HS-5 (cell line): ENCODE measurements at regions not wholly inside any gene's neighbourhood (a gene's known extent, or its start where the extent isn't known, plus 50 kb on each side); places are given as distances from the start of the nearest gene placed in this dataset.

Experiments
- DNase-seq: peaks from one replicate; pipeline ENCODE4 v3.0.0-alpha.2; 2012; ENCODE audit warnings: low read depth

DNA sequence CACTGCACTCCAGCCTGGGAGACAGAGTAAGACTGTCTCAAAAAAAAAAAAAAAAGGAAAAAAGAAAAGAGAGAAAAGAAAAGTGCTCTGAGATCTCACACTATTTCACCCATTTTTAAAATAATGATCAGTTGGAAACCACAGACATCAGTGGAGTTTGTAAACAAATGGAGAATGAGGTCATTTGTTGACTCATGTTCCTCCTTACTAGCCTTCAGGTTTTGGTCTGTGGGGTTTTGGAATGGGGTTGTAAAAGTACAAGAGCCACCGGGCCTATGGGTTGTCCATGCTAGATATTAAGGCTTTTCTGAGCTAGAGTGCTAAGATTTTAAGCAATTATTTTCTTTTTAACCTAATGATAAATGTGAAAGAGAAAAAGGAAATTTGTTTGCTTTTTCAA, 104.4 kb upstream of the PRL start:
- no peak for DNase-seq

DNA sequence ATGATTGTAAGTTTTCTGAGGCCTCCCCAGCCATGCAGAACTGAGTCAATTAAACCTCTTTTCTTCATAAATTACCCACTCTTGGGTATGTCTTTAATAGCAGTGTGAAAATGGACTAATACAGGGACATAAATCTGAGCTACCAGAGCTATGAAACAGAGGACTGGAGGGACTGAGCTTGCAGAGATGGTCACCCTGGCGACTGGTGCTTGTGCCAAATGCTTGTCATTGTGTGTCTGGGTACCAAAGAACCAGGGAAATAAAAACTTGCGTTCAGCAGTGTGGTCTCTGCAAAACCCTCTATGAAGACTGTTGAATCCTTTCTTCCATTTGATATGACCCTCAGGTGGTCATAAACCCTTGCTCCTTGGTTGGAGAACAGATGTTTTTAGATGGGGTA, 105.1 kb upstream of the PRL start:
- DNase-seq = no peak

DNA sequence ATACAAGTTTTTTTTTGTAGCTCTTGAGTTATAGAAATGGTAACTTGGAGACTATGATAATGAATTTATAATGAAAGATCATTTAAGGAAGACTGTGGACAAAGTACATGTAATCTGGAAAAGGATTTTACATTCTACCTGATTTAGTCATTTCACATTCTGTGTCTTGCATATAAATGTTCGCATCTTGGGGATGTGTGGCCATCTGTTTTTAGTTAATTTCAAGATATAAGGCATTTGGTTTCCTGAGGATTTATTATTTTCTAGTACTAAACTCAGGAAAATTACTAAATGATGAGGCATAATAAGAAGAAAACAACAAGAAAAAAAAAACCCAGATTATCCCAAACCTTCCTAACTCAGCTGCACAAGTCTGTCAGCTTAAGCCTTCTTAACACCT, 112.7 kb upstream of the PRL start:
- no peak for DNase-seq

DNA sequence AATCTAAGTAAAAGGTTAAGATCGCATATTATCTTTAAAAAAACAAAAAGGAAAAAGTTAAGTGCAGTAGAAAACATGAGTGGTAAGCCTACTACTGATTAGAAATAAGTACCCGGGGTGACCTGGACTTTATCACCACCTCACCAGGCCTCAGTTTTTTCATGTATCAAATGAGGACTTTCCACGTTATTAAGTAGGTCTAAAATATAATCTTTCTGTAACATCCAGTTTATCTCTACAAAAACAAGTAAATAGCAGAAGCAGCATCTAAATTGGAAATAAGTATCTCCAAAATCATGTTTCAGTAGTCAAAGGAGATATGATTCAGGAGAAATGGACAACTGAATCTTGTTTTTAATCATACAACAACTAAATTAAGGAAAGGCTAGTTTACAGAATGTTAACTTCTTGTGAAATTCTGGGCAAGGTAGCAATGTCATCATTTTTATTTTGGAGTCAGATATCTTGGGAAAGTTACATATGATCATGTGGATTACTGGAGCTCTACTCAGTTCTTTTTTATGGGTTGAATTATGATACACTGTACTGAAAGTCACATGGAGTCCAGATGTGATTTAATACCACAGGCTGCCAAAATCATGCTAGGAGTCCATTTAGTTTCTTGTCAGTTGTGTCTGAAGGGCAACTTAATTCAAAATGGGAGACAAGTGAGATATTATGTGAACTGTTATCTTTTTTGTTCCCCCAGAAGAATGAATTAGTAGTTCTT, 114.7 kb upstream of the PRL start:
- no peak for DNase-seq

DNA sequence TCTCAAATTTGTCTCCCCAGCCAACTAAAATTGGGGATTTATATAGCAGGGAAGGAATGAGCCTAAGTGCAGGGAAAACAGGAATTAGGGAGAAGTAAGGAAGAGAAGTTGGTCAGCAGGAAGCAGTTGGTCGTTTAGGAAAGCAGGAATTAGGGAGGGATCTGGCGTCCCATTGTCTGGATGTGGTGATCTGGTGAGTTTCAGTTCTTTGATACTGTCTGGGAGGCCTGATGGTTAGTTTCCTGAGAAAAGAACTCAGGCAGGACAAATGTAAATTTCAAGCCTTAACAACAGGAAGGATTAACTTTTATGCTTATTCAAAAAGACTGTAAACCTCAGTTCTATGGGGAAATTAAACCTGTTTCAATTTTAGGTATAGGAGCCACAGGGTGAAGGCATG, 116.2 kb upstream of the PRL start:
- no peak for DNase-seq

DNA sequence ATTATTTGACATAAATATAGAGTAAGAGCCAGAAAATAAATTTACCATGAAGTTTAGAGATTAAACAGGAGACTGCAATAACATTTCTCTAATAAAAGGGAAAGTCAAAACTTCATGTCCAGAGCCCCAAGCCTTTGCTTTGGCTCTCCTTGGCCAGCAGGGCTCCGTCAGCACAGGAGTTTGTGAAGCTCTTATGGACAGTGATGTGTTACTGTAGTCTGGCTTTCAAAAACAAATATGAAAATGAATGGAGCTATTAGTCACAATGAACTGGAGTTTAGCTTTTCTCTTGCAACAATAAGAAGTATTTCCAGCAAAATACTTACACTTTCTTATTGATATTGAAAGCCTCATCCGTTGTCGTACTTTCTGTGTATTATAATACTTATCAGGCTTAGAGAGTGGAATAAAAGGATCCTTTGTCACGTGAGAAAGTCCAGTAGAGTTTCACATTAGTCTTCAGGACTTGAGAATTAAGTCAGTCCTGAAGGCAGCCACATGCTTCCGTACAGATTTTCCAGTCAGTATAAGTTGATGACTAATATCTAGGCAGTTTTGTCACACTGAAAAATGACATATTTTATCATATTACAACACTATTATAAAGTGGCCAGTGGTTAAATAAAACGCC, 117.0 kb upstream of the PRL start:
- no peak for DNase-seq

DNA sequence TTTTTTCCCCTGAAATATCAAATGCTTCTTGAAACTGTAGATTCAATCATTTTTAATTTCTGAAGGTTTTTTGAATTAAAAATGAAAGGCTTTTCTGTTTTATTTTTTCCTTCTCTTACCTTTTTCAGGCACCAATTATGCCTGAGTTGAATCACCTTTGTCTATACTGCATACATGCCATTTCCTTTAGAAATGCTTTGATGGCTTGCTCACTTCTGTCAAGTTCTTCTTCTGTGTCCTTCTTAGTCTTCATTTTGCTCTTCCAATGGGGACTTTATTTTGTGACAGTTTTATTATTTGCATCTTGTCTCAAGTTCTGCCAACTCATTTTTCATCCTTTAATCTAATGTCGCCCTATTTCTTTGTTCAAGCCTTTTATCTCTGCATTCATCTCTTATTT, 121.9 kb upstream of the PRL start:
- DNase-seq = no peak

DNA sequence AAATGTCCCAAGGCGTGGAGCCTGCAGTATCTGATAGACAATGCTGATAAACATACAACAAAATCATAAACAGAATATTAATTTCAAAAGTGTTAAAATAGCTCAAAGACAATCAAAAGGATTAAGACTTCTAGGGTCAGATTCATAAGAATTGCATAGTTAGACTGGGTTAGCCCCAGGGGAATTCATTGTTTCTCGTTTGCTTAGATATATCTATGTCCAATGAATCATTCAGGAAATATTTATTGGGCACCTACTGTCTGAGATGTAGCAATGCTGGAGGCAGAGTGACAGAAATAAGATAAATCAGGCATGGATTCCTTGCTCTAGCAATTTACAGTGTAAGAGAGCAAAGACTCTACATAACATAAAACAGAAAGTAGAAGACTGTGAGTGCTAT, 124.4 kb upstream of the PRL start:
- peak; percentile 22 for DNase-seq

DNA sequence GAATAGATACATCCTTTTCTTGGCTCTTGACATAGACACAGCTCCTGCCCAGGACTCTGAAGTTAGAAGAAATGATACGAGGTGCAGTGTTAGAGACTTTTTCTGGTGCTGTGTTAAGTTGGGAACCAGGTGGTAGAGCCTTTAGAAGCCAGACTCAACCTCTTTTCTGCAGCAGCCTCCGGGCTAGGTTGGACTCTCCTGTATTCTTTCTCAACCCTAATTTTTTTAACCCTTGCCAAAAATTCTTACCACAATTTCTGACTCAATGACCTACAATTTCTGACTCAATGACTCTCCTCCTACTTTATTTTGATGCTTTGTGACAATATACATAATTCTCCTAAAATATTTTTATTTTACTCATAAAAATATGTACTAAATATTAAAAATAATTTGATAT, 127.4 kb upstream of the PRL start:
- DNase-seq = no peak

DNA sequence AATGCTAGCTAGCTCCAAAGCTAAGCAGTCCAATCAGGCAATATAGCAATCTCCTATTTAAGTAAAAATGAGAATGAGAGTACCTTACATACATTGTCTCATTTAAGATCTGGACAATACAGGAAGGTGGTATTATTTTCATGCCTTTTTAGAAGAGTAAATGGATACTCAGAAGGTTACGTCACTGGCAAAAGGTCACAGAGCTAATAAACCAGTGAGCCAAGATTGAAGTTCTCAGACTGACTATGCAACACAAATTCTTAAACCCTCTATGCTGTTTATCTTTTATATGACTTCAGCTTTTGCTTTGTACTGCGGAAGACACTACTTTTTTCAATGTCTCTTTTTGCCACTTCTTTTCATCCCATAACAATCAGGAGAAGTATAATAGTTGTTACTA, 135.2 kb upstream of the PRL start:
- no peak for DNase-seq

DNA sequence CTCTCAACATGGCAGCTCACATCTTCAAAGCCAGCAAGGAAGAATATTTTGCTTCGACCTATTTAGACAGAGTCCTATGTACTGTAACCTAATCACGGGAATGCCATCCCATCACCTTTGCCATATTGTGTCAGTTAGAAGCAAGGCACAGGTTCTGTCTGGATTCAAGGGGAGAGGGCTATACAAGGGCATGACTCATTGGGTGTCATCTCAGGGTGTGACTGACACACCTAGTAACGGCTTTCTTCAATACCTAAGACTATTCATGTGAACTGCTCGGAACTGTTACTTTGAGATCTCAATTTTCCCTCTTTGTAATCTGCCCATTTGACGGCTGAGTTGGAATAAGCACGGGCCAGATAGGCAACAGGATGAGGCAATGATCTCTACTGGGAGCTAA, 135.6 kb upstream of the HDGFL1 start:
- DNase-seq = no peak

DNA sequence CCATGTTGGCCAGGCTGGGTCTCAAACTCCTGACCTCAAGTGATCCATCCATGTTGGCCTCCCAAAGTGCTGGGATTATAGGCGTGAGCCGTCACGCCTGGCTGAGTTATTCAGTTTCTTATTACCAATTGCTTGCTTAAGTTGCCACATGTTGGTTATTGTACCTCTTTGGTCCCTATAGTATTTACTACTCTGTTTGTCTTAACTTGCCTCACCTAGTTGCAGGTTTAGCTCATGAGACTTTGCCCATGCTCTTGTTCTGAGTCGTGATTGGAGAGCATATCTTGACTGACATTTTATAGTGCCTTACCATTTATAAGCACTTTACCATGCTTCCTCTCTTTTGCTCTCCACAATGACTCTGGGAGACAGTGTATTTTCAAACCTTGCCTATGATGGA, 134.2 kb upstream of the HDGFL1 start:
- no peak for DNase-seq

DNA sequence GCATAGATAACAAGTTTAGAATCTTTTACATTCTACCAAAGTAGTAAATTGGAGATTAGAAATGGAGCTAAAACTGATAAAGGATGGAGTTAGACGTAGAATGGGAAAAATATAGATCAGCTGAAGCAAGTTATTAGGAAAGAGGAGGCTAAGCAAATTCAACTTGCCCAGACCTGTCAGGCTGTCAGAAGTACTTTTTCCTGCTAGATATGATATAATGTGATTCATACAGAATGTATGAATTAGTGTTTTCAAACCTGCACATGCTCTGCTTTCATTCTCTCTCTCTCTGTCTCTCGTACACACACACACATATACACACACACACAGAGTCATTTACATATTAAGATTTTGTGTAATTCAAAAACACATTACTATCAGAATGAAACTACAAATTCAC, 133.2 kb upstream of the HDGFL1 start:
- no peak for DNase-seq

DNA sequence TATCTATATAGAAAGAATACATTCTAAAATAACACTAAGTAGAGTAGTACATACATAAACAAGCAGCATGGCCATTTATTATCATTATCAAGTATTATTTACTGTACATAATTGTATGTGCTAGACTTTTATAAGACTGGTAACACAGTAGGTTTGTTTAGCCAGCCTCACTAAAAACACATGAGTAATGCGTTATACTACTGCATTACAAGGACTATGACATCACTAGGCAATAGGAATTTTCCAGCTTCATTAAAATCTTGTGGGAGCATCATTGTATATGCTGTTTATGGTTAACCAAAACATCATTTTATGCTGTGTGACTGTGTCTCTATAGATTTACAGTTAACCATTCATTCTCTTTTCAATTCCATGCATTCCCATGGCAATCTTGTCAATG, 131.7 kb upstream of the HDGFL1 start:
- no peak for DNase-seq

DNA sequence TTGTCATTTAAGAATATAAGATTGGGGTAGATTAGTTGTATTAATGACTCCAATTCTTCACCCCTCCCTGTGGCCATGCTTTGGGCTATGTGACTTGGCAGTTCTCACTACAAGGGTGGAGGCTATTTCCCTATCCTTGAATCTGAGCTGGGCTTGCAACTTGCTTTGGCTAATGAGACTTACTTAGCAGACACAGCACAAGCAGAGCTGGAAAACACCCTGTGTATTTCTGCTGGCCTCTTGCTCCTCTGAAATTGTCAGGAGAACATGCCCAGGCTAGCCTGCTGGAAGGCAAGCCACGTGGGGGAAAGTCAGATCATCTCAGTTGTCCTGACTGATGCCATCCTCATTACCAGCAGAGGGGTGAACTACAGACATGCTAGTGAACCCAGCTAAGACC, 126.5 kb upstream of the HDGFL1 start:
- no peak for DNase-seq

DNA sequence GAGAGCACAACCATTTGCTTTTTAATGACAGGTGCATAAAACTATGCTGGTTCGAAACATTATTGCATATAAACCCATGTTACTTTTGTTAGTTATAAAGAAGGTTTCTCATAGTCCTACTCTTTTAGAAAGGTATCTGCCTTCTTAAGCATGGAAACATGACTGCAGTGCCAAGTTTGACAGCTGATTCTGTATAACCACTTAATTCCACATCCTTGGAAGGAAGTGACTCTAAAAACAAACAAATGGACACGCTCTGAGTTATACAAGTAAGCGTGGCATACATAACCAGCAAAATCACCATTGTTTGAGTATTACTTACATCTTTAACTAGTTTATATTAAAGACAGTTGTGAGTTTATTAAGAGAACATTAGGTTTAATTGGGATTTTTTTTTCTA, 125.0 kb upstream of the HDGFL1 start:
- no peak for DNase-seq

DNA sequence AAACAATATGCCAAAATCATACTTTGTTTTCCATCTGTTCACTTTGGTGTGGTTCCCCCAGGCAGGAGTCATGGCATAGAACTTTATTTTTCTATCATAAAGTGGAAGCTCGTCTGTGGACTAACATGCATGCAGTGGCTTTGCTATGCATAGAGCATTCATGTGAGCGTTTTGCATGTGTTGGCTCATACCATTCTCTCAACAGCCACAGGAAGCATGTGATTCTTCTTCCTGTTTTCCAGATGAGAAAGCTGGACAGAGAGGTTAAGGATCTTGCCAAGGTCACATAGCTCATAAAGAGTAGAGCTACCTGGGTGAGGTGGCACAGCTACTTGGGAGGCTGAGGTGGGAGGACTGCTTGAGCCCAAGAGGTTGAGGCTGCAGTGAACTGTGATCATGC, 123.4 kb upstream of the HDGFL1 start:
- DNase-seq = no peak

DNA sequence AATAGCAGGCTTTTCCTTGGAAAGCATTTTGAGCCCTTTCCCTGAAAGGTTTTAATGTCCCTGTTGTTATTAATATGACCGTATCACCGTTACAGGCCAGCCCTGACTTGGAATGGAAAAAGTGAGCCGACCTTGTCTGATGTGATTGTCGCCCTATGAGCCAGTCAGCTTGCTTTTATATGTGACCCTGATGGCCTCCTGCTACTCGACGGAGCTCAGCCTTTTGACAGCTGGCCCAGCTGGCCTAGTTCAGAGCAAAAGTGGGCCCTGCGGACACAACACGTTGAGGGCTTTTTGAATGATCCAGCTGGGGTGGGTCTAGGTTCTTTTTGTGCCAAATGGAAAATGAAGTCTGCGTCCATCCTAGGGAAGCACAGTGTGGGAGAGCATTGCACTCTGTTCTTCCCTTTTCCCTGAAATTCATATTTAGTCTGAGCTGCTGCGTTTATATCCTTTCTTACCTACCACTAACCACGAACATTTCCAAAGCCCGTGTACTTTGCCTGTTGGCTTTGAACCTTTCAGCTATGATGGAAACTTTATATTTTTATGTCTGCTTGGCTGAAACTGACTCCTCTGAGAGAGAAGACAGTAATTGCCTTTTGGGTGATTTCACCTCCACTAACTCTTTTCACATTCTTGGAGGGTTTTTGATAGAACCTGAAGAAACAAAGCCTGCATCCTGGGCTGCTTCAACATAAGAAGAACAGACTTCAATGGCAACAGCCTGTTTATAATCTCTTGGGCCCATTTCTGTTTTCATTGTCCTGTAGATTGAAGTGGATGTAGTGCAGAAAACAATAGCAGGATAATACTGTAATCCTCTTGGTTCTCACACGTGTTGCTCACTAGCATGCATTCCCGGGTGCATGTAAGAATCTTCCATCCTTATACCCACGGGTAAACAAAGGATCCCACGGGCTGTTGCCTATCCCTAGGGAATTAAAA, 121.8 kb upstream of the HDGFL1 start:
- DNase-seq = no peak

DNA sequence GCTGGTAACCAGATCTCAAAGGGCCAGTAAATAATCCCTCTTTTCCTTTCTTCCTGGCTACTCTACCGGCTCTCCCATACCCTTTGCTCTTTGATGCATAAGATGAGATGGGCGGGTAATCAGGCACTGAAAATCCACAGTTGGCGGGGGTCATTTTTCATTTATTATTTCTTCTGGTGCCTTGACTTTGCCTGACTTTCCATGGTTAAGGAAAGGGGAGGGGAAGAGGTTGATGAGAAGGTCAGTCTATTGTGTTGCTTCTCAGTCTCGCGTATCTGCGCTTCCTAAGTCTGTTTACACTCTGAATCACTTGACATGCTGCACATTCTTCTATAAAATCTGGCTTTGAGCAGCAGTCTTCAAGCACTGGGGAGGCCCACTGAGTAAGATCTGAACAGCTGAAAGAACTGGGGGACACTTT, 121.1 kb upstream of the HDGFL1 start:
- no peak for DNase-seq

DNA sequence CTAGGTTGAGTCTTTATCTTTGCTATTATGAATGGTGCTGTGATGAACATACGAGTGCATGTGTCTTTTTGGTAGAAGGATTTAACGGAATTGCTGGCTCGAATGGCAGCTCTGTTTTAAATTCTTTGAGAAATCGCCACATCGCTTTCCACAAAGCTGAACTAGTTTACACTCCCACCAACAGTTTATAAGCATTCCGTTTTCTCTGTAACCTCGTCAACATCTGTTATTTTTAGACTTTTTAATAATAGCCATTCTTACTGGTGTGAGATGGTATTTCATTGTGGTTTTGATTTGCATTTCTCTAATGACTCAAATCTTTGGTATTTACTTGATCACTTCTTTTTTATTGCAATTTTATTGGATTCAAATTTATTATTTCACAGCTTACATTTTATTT, 117.4 kb upstream of the HDGFL1 start:
- DNase-seq = no peak

DNA sequence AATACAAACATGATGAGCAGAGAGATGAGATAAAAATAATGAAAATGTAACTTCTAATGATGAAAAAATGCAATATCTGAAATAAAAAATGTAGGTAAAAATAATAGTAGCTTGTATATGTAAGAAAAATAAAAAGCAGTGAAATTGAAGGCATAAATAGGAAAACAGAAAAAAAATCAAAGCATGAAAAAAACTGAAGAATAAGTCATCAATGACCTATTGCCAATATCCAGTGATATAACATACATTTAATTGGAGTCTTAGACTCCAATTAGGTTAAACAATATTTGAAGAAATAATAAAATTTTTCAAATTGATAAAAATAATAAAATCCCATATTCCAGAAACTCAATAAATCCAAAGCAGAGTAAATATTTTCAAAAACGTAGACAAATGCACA, 114.0 kb upstream of the HDGFL1 start:
- no peak for DNase-seq

DNA sequence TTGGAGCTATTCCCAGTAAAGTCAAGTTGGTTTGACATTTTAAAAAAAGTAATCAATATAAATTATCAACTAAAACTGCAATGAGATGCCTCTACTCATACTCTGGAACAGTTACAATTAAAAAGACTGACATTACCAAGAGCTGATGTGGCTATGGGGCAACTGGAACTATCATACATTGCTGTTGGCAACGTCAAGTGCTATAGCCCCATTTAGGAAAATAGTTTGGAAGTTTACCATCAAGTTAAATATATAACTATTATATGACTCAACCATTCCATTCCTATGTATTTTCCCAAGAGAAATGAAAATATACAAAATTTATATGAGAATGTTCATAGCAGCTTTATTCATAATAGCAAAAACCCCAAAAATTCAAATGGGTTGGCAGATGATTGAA, 111.4 kb upstream of the HDGFL1 start:
- no peak for DNase-seq

DNA sequence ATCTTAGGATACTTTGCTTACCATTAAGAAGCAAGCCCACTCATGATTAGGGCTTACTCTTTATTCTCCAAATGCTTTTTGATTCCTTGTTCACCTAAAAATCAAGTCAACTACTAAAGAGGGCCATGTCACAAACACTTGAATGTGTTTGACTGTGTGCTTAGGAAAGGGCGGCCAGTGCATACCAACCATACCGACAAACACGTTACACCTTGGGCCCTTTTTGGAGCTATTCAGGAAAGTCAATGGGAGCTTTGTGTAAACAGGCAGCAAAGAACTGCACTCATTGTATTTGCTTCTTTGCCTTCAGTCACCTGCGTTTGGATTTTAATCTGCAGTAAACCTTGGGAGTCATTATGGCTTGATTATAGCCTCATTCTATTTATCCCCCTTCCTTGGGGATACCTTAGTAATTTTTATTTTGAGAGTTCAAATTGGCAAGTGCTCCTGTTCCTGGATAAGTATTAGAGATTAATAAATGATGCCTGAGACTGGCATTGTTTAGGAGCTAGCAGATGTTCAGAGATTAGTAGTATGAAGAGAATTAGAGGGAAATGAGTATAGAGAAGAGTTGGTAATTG, 102.6 kb upstream of the HDGFL1 start:
- no peak for DNase-seq
